Eye (tissue), 1 donor: ENCODE measurements at regions not wholly inside any gene's neighbourhood (a gene's known extent, or its start where the extent isn't known, plus 50 kb on each side); places are given as distances from the start of the nearest gene placed in this dataset.

Source experiments
- DNase-seq: peaks from one replicate; pipeline ENCODE4 v3.0.0-alpha.2; 2015

GRCh38 chr1:233523047-233523446, 90.9 kb upstream of the KCNK1 start:
- DNase-seq = no peak

- DNase-seq = no peak
Measured at GRCh38 chr1:233527818-233528217, 86.1 kb upstream of the KCNK1 start.

GRCh38 chr1:233530665-233531386, 83.1 kb upstream of the KCNK1 start:
- no peak for DNase-seq

- DNase-seq = no peak
Measured at GRCh38 chr1:233540816-233541215, 73.1 kb upstream of the KCNK1 start.

- DNase-seq = no peak
Measured at GRCh38 chr1:233543338-233544255, 70.3 kb upstream of the KCNK1 start.

GRCh38 chr1:233544304-233544703, 69.6 kb upstream of the KCNK1 start:
- no peak for DNase-seq

GRCh38 chr1:233547726-233548125, 66.2 kb upstream of the KCNK1 start:
- no peak for DNase-seq

- DNase-seq = no peak
Measured at GRCh38 chr1:233549404-233549803, 64.5 kb upstream of the KCNK1 start.

- DNase-seq = no peak
Measured at GRCh38 chr1:233549917-233550316, 64.0 kb upstream of the KCNK1 start.

- DNase-seq = no peak
Measured at GRCh38 chr1:233554037-233554436, 59.9 kb upstream of the KCNK1 start.

- no peak for DNase-seq
Measured at GRCh38 chr1:233561708-233562426, 52.0 kb upstream of the KCNK1 start.
